Neural cell (in vitro differentiated cells): ENCODE measurements at regions not wholly inside any gene's neighbourhood (a gene's known extent, or its start where the extent isn't known, plus 50 kb on each side); places are given as distances from the start of the nearest gene placed in this dataset.

Source experiments
- H2AFZ ChIP-seq: fragments of 200-600, 300-800 bp; sonication (generic), shearing (Covaris generic); 2 replicates; pipeline ENCODE4 v1.6.0; 2014; ENCODE audit warnings: low read depth, mild to moderate bottlenecking, antibody characterized with exemption, low read length, moderate library complexity
- H3F3A ChIP-seq: fragments of 200-600 bp; shearing (Covaris generic); 2 replicates; pipeline ENCODE4 v1.6.1; 2016; ENCODE audit warnings: mild to moderate bottlenecking, moderate library complexity, mixed read lengths, antibody characterized with exemption, low read length; ENCODE audit not compliant: insufficient read depth, poor library complexity, severe bottlenecking
- H3K27ac ChIP-seq: fragments of 200-600, 300-800 bp; sonication (generic), shearing (Covaris generic); 2 replicates; pipeline ENCODE4 v1.5.1; 2014; ENCODE audit warnings: mild to moderate bottlenecking, low read length, moderate library complexity
- H3K27me3 ChIP-seq: fragments of 300-800, 200-600 bp; sonication (generic), shearing (Covaris generic); 2 replicates; pipeline ENCODE4 v1.6.0; 2014; ENCODE audit warnings: mild to moderate bottlenecking, low read depth, low read length, moderate library complexity; ENCODE audit not compliant: insufficient read depth
- H3K36me3 ChIP-seq: fragments of 300-800, 200-600 bp; sonication (generic), shearing (Covaris generic); 2 replicates; pipeline ENCODE4 v1.5.1; 2014; ENCODE audit warnings: mild to moderate bottlenecking, antibody characterized with exemption, low read length, moderate library complexity; ENCODE audit not compliant: insufficient read depth
- H3K4me2 ChIP-seq: fragments of 300-800, 200-600 bp; sonication (generic), shearing (Covaris generic); 2 replicates; pipeline ENCODE4 v1.6.0; 2014; ENCODE audit warnings: mild to moderate bottlenecking, low read length
- H3K4me3 ChIP-seq: fragments of 300-800, 200-600 bp; sonication (generic), shearing (Covaris generic); 2 replicates; pipeline ENCODE4 v1.5.1; 2014; ENCODE audit warnings: mild to moderate bottlenecking, low read length, moderate library complexity
- H3K79me2 ChIP-seq: fragments of 200-600 bp; shearing (Covaris generic); replicated peaks from 2 replicates; pipeline ENCODE4 v1.6.0; 2014; ENCODE audit warnings: mild to moderate bottlenecking, low read length, moderate library complexity; ENCODE audit not compliant: insufficient read depth
- H3K9ac ChIP-seq: fragments of 300-800, 200-600 bp; sonication (generic), shearing (Covaris generic); 2 replicates; pipeline ENCODE4 v1.6.1; 2016; ENCODE audit warnings: mild to moderate bottlenecking, low read length, mixed read lengths
- H3K9me2 ChIP-seq: fragments of 200-600 bp; shearing (Covaris generic); 2 replicates; pipeline ENCODE4 v1.6.1; 2016; ENCODE audit warnings: mild to moderate bottlenecking, low read length, mixed read lengths; ENCODE audit not compliant: insufficient read depth
- H3K9me3 ChIP-seq: fragments of 200-600, 300-800 bp; sonication (generic), shearing (Covaris generic); 2 replicates; pipeline ENCODE4 v1.6.1; 2016; ENCODE audit warnings: mild to moderate bottlenecking, mixed run types, low read length, moderate library complexity, mixed read lengths
- H4K20me1 ChIP-seq: fragments of 200-600 bp; shearing (Covaris generic); 2 replicates; pipeline ENCODE4 v1.6.1; 2016; ENCODE audit warnings: mild to moderate bottlenecking, mixed run types; ENCODE audit not compliant: insufficient read depth
- CTCF ChIP-seq: fragments of 450-650 bp; IDR thresholded peaks from 2 replicates; pipeline ENCODE4 v1.5.1; 2014; ENCODE audit warnings: antibody characterized with exemption, mild to moderate bottlenecking, moderate library complexity; ENCODE audit not compliant: poor library complexity, severe bottlenecking
- EP300 ChIP-seq: fragments of 450-650 bp; conservative IDR thresholded peaks from 2 replicates; pipeline ENCODE4 v1.6.1; 2014; ENCODE audit warnings: antibody characterized with exemption, mild to moderate bottlenecking, moderate library complexity; ENCODE audit not compliant: poor library complexity, severe bottlenecking
- EZH2 ChIP-seq: fragments of 200-600, 300-800 bp; shearing (Covaris generic), sonication (generic); IDR thresholded peaks from 2 replicates; pipeline ENCODE4 v1.6.1; 2014; ENCODE audit warnings: antibody characterized with exemption, low read length, borderline replicate concordance, mild to moderate bottlenecking; ENCODE audit not compliant: insufficient read depth, poor library complexity, severe bottlenecking
- MXI1 ChIP-seq: fragments of 450-650 bp; conservative IDR thresholded peaks from 2 replicates; pipeline ENCODE4 v1.6.1; 2014; ENCODE audit warnings: antibody characterized with exemption, mild to moderate bottlenecking; ENCODE audit not compliant: poor library complexity, severe bottlenecking
- POLR2AphosphoS5 ChIP-seq: IDR thresholded peaks from 2 replicates; pipeline ENCODE4 v1.6.1; 2012
- RAD21 ChIP-seq: fragments of 450-650 bp; conservative IDR thresholded peaks from 2 replicates; pipeline ENCODE4 v1.6.1; 2014; ENCODE audit warnings: antibody characterized with exemption, mild to moderate bottlenecking, moderate library complexity
- REST ChIP-seq: IDR thresholded peaks from 2 replicates; pipeline ENCODE4 v1.6.1; 2012; ENCODE audit warnings: borderline replicate concordance
- SMC3 ChIP-seq: fragments of 450-650 bp; conservative IDR thresholded peaks from 2 replicates; pipeline ENCODE4 v1.6.1; 2014; ENCODE audit warnings: antibody characterized with exemption, mild to moderate bottlenecking, moderate library complexity; ENCODE audit not compliant: poor library complexity
- TAF1 ChIP-seq: IDR thresholded peaks from 2 replicates; pipeline ENCODE4 v1.6.1; 2012; ENCODE audit warnings: low read depth

- Histone ChIP-seq H3K9ac (no peak overlapping the region), H3K27ac (no peak overlapping the region), H3K27me3 (no peaks in the 10 kb centered on the region), H2AFZ (no peak overlapping the region), H3K9me2 (no peaks in the 10 kb centered on the region), H3K4me2 (no peak overlapping the region), H3K4me3 (no peak overlapping the region), H3F3A (no peaks in the 10 kb centered on the region), H3K9me3 (no peaks in the 10 kb centered on the region), H3K79me2 (no peaks in the 10 kb centered on the region), H3K36me3 (no peaks in the 10 kb centered on the region), H4K20me1 (no peaks in the 10 kb centered on the region)
- TF ChIP-seq EZH2: no peak
- no peak for TF ChIP-seq SMC3
- TF ChIP-seq POLR2AphosphoS5: no peak
- no peak for TF ChIP-seq REST
- no peak for TF ChIP-seq MXI1
- no peak for TF ChIP-seq CTCF
- no peak for TF ChIP-seq TAF1
- no peak for TF ChIP-seq EP300
- no peak for TF ChIP-seq RAD21
These were observed 153.4 kb downstream of the RGS9 start for GRCh38 chr17:65290616-65291015.

- no peaks in the 10 kb centered on the region for H3K9me2 ChIP-seq
- H3K79me2 ChIP-seq: no peaks in the 10 kb centered on the region
- no peak overlapping the region for H3K4me3 ChIP-seq
- no peaks in the 10 kb centered on the region for H3K9me3 ChIP-seq
- TF ChIP-seq MXI1: no peak
- TF ChIP-seq EZH2: no peak
- TF ChIP-seq CTCF: no peak
- no peak for TF ChIP-seq RAD21
- no peak for TF ChIP-seq EP300
- no peak for TF ChIP-seq POLR2AphosphoS5
- no peak for TF ChIP-seq SMC3
- no peak for TF ChIP-seq TAF1
- TF ChIP-seq REST: no peak
- H3K27me3 ChIP-seq: no peaks in the 10 kb centered on the region
- H3F3A ChIP-seq: no peaks in the 10 kb centered on the region
- H3K36me3 ChIP-seq: no peaks in the 10 kb centered on the region
- no peak overlapping the region for H3K9ac ChIP-seq
- H3K4me2 ChIP-seq: no peak overlapping the region
- H2AFZ ChIP-seq: no peak overlapping the region
- no peak overlapping the region for H3K27ac ChIP-seq
- no peaks in the 10 kb centered on the region for H4K20me1 ChIP-seq
These were observed 152.9 kb downstream of the RGS9 start for GRCh38 chr17:65290056-65290455.
